Inflammatory macrophage (primary cell): ENCODE measurements at regions not wholly inside any gene's neighbourhood (a gene's known extent, or its start where the extent isn't known, plus 50 kb on each side); places are given as distances from the start of the nearest gene placed in this dataset.
A peak's percentile ranks its signal among the peaks of the same experiment; 100 is the strongest.
"Not testable (repeated sequence)": the region's sequence is repeated elsewhere in the genome, so short reads cannot be mapped to it uniquely, and the experiment has no call there.

ENCODE experiments used
- DNase-seq, 2 donors: peaks; one replicate each; pipeline ENCODE4 v3.0.0-alpha.2; 2020 to 2022

GRCh38 chr17:20916383-20916782 is 126.4 kb downstream of the USP22 start:
- no peak for DNase-seq

- not testable (repeated sequence) for DNase-seq
Measured at GRCh38 chr17:20917610-20918306, 125.1 kb downstream of the USP22 start.

GRCh38 chr17:20920095-20920814 is 122.6 kb downstream of the USP22 start:
- DNase-seq, result no peak

- no peak for DNase-seq
Measured at GRCh38 chr17:20920815-20921199, 122.0 kb downstream of the USP22 start.

- DNase-seq, result no peak
Measured at GRCh38 chr17:20922128-20922670, 120.6 kb downstream of the USP22 start.

- no peak for DNase-seq
Measured at GRCh38 chr17:20924306-20924705, 118.5 kb downstream of the USP22 start.

GRCh38 chr17:20925091-20925490 is 117.7 kb downstream of the USP22 start:
- DNase-seq, result no peak

- DNase-seq, result no peak
Measured at GRCh38 chr17:20925954-20926353, 116.9 kb downstream of the USP22 start.

- DNase-seq, result no peak
Measured at GRCh38 chr17:20926532-20926931, 116.3 kb downstream of the USP22 start.

- no peak for DNase-seq
Measured at GRCh38 chr17:20927308-20927977, 115.4 kb downstream of the USP22 start.

- no peak for DNase-seq
Measured at GRCh38 chr17:20929334-20929733, 113.5 kb downstream of the USP22 start.

GRCh38 chr17:20930081-20930760 is 112.6 kb downstream of the USP22 start:
- no peak for DNase-seq

GRCh38 chr17:20933040-20933439 is 109.8 kb downstream of the USP22 start:
- not testable (repeated sequence) for DNase-seq

- no peak for DNase-seq
Measured at GRCh38 chr17:20934288-20934687, 108.5 kb downstream of the USP22 start.

GRCh38 chr17:20935740-20936139 is 107.1 kb downstream of the USP22 start:
- no peak for DNase-seq

GRCh38 chr17:20938244-20938643 is 104.6 kb downstream of the USP22 start:
- no peak for DNase-seq

- DNase-seq, result peak in 1 of 2 donors; percentile 30
Measured at GRCh38 chr17:20938988-20939615, 103.7 kb downstream of the USP22 start.

GRCh38 chr17:20941872-20942271 is 100.9 kb downstream of the USP22 start:
- DNase-seq, result no peak

GRCh38 chr17:20944014-20944865 is 98.6 kb downstream of the USP22 start:
- DNase-seq, result peak in 1 of 2 donors; percentile 7

- DNase-seq, result not testable (repeated sequence)
Measured at GRCh38 chr17:20947708-20948107, 95.1 kb downstream of the USP22 start.
